ENCODE measurements at regions not wholly inside any gene's neighbourhood (a gene's known extent, or its start where the extent isn't known, plus 50 kb on each side); places are given as distances from the start of the nearest gene placed in this dataset.
A peak's percentile ranks its signal among the peaks of the same experiment; 100 is the strongest.
"Not testable (repeated sequence)": the region's sequence is repeated elsewhere in the genome, so short reads cannot be mapped to it uniquely, and the experiment has no call there.

- DNase-seq (ENCODE audit: low read depth), result peak; percentile 89
These were observed 406.9 kb upstream of the ACTBL2 start for GRCh38 chr5:57889558-57889957.

DNA sequence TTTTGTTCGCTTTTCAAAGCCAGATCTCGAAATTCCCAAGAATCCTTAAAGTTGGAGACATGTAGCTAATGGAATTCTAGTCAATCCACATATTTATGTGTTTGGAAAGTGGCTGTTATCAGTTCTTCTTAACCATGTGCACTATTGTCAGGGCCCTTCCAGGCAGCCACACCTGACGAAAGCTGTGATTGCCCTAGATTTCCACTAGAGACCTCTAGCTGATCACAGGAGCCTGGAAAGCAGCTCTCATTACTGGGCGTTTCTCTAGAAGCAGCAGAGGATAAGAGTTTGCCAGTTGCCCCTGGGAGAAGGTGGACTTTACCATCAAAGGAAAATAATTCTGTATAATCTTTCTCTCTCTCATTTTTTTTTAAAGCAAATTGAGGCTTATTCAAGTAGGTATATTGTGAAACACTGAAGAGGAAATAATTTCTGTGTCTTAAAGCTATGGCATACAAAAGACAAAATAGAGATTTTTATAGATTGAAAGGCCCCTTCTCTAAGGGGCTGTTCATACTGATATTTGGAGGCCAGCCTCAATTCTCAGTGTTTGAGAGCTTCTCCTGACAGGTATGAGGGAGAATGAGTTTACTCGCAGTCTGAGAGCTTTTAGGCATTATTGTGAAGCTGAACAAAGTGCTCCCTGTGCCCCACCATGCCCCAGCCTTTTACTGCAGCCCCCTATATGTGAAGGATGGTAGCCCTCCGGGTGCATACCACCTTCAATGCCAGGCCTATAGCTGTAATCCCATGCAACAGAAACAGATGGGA lies 405.4 kb upstream of the ACTBL2 start:
- peak; percentile 70 for DNase-seq (ENCODE audit: low read depth)

- DNase-seq (ENCODE audit: low read depth), result no peak
These were observed 401.9 kb upstream of the ACTBL2 start for GRCh38 chr5:57884346-57885102.

GRCh38 chr5:57880216-57880615 lies 397.6 kb upstream of the ACTBL2 start:
- DNase-seq (ENCODE audit: low read depth), result no peak

DNA sequence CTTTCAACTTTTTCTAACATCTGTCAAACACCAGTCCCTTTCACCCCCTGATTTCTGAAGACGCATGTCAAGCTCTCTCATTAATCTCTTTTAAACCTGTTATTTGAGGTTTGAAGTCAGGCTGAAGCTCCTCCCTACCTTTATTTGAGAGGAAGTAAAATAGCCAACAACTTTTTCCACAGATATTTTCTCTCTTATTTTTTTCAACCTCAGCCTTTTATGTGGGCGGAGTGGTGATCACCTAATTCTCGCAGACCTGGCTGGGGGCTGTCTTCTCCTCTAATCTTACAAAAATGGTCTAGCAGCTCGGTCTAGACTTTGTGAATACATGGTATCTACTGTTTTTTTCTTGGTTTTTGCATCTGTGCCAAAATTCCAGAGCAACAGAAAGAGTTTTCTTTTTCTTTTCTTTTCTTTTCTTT lies 395.7 kb upstream of the ACTBL2 start:
- DNase-seq (ENCODE audit: low read depth), result no peak

DNA sequence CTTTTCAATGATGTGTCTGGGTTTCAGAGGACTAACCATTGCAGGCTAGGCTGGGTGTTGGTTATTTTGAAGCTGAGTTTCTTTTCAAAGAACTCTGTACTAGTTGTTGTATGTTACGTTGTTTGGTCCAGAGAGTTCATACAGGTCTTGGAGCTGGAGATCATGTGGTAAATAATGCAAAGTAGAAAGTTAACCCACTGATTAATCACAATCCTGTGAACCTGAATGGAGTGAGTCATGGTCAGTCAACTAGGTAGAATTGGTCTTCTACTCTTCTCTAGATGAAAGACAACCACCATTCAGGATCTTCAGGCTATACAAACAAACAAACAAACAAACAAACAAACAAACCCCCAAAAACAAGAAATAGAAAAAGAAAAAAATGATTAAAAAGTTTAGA lies 388.9 kb upstream of the ACTBL2 start:
- no peak for DNase-seq (ENCODE audit: low read depth)

DNA sequence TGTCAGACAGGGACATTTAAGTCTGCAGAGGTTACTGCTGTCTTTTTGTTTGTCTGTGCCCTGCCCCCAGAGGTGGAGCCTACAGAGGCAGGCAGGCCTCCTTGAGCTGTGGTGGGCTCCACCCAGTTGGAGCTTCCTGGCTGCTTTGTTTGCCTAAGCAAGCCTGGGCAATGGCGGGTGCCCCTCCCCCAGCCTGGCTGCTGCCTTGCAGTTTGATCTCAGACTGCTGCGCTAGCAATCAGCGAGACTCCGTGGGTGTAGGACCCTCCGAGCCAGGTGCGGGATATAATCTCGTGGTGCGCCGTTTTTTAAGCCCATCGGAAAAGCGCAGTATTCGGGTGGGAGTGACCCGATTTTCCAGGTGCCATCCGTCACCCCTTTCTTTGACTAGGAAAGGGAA lies 387.7 kb upstream of the ACTBL2 start:
- DNase-seq (ENCODE audit: low read depth), result not testable (repeated sequence)

- peak; percentile 82 for DNase-seq (ENCODE audit: low read depth)
These were observed 381.1 kb upstream of the ACTBL2 start for GRCh38 chr5:57863661-57864060.

DNA sequence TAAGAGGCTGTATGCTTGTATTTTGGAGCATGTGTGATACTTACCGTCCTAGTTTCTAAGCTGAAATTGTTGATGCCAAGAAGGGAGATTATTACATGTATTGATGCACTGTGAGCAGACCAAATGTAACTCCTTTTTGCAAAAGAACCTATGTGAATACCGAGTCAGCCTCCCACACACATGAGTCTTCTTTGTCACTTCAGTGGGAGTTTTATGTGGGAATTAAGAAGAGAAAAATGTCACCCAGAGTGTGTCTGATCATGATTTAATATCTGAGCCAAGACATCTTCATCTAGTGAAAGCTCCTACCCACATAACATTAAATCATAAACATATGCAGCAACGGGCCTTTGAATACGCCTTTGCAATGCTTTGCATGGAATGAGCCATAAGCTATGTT lies 380.3 kb upstream of the ACTBL2 start:
- DNase-seq (ENCODE audit: low read depth), result no peak

DNA sequence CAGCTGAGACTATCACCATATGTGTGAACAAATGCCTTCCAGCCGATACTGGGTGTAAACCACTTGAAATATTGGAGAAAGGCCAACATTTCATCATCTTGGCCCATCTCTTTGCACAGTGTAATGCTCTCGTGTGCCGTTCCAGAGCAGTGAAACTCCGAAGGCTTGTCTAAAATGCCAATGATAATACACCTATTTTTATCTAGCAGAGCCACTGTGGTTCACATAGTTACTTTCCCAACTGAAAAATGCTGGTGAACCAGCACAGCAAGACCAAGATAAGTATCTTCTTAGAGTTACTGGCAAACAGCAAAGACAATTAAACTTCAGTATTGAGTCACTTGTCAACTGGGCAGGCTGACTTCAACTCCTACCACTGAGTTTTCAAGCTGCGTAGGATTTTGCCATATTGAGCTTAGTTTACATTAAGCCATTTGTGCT lies 379.9 kb upstream of the ACTBL2 start:
- peak; percentile 96 for DNase-seq (ENCODE audit: low read depth)

GRCh38 chr5:57859626-57860025 lies 377.0 kb upstream of the ACTBL2 start:
- no peak for DNase-seq (ENCODE audit: low read depth)

DNA sequence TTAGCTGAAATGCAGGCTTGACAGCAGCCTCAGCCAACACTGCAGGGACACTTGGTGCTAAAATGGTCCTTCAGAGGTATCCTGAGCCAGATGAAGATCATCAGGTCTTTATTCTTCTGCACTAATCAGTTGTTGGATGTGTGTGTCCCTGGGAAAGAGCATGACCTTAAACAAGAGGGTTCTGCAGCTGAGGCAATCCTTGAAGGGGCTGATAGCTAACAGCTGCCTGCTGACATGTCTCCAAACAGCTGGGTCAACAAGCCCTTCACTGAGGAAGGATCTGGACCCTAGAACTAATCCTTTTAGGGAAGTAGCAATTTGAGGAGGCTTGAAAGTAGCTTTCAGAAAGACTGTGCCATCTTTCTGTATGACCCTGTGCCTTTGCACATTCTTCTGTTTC lies 376.3 kb upstream of the ACTBL2 start:
- no peak for DNase-seq (ENCODE audit: low read depth)

- DNase-seq (ENCODE audit: low read depth), result no peak
These were observed 375.1 kb upstream of the ACTBL2 start for GRCh38 chr5:57857696-57858095.

DNA sequence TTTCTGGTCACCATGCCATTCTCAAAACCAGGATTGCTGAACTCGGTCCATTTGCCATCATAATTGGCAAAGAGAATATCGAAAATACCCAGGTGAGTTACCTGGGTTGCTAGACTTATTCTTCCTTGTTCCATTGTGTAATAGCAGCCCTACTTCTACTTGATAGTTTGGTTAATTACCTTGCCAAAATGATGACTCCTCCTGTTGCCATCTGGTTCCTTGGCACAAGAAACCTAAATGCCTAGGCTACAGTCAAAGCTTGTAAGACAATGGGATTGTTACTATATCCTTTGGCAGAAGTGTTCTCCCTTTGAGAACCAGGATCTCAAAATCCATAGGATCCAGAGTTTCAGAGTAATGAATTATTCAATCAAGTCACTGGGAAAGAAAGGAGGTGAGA lies 373.2 kb upstream of the ACTBL2 start:
- no peak for DNase-seq (ENCODE audit: low read depth)

DNA sequence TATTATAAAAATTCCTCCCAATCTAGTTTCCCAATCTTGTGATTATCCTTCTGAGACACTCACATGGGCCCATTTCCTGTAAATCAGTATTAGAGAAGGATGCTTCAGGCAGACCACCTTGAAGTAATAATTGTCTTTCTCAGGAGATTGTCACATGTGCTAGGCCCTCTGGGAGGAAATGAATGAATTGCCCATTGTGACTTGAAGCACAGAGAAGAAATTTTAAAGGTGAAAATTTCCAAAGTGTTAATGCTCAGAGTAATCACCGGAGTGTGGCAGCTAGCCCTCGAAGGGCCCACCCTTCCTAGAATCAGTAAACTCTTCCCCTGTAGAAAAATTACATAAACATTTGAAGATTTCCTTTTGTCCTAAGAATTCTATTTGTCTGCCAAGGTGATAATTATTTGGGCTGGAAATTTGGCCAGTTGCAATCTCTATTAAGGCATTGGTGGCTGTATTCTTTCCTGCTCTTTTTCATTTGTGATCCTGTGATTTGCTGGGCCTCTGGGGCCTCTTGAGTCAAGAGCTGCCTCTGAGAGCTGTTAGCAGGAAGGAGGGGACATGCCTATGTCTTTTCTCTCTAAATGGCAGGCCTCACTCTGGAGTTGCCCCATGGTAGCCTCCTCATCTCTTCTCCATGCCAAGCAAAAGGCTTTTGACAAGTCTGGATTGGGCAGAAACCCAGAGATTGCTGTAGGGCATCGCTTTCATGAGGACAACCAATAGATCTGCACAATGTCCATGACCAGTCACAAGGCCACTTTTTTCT lies 371.5 kb upstream of the ACTBL2 start:
- DNase-seq (ENCODE audit: low read depth), result no peak

GRCh38 chr5:57850109-57850508 lies 367.5 kb upstream of the ACTBL2 start:
- DNase-seq (ENCODE audit: low read depth), result no peak

DNA sequence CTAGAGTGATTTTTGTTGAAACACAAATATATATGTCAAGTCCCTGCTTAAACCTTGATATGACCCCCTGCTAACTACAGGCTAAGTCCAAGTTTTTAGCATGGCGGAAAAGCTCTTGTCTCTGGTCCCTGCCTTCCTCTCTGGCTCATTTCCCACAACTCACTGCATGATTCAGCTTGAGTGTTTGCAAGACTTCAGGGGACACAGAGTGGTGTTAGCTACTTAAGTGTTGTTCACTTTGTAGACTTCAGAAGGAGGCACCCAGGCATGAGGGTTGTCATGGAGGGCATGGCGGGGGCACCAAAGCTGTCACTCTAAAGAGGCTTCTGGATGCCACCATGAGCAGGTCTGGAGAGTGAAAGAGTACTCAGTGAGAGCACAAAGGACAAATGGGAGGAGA lies 362.4 kb upstream of the ACTBL2 start:
- DNase-seq (ENCODE audit: low read depth), result no peak

DNA sequence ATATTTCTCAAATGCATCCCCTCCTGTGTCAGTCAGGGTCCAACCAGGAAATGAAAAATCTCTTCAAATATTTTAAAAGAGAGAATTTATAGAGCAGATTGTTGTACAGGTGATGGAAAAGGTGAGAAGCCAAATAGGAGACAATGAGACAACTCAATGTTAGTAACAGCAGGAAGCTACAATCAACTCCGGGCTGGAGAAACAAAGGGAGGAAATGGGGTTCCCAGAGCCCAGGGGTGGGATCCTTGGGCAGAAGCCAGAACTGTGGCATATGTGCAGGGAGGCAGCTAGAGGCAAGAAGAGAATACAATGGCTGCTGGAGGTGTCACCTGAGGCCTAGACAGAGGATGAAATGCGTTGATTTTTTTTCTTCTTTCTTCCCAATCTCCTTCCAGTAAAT lies 361.8 kb upstream of the ACTBL2 start:
- no peak for DNase-seq (ENCODE audit: low read depth)

GRCh38 chr5:57843059-57843367 lies 360.4 kb upstream of the ACTBL2 start:
- no peak for DNase-seq (ENCODE audit: low read depth)

- no peak for DNase-seq (ENCODE audit: low read depth)
These were observed 359.9 kb upstream of the ACTBL2 start for GRCh38 chr5:57842364-57843058.

GRCh38 chr5:57841676-57842363 lies 359.2 kb upstream of the ACTBL2 start:
- DNase-seq (ENCODE audit: low read depth), result peak; percentile 85
